NCI-H510A (cell line): ENCODE measurements at regions not wholly inside any gene's neighbourhood (a gene's known extent, or its start where the extent isn't known, plus 50 kb on each side); places are given as distances from the start of the nearest gene placed in this dataset.

Experiments used
- DNase-seq: peaks from one replicate; lab custom pipeline; 2025; lab: John Stamatoyannopoulos, UW

GRCh38 chr12:92462527-92462926, 240.3 kb upstream of the PLEKHG7 start:
- DNase-seq = no peak

- DNase-seq = no peak
Observed at GRCh38 chr12:92462049-92462448, 240.7 kb upstream of the PLEKHG7 start.

GRCh38 chr12:92459850-92460249, 242.9 kb upstream of the PLEKHG7 start:
- no peak for DNase-seq

- DNase-seq = no peak
Observed at GRCh38 chr12:92458996-92459395, 243.8 kb upstream of the PLEKHG7 start.

GRCh38 chr12:92457458-92458180, 245.2 kb upstream of the PLEKHG7 start:
- DNase-seq = no peak

GRCh38 chr12:92452763-92453162, 250.0 kb upstream of the PLEKHG7 start:
- DNase-seq = no peak

GRCh38 chr12:92446083-92446460, 256.7 kb upstream of the PLEKHG7 start:
- DNase-seq = no peak

GRCh38 chr12:92445253-92446082, 257.3 kb upstream of the PLEKHG7 start:
- no peak for DNase-seq

GRCh38 chr12:92444763-92445162, 258.0 kb upstream of the PLEKHG7 start:
- DNase-seq = no peak

GRCh38 chr12:92442782-92443181, 260.0 kb upstream of the PLEKHG7 start:
- no peak for DNase-seq

GRCh38 chr12:92440072-92440471, 262.7 kb upstream of the PLEKHG7 start:
- DNase-seq = no peak

GRCh38 chr12:92439420-92439805, 263.4 kb upstream of the PLEKHG7 start:
- DNase-seq = no peak

- DNase-seq = no peak
Observed at GRCh38 chr12:92438641-92439419, 264.0 kb upstream of the PLEKHG7 start.

GRCh38 chr12:92437452-92437851, 265.3 kb upstream of the PLEKHG7 start:
- DNase-seq = no peak

GRCh38 chr12:92436856-92437255, 265.9 kb upstream of the PLEKHG7 start:
- DNase-seq = no peak

- no peak for DNase-seq
Observed at GRCh38 chr12:92434607-92435025, 268.2 kb upstream of the PLEKHG7 start.

GRCh38 chr12:92432724-92433441, 269.9 kb upstream of the PLEKHG7 start:
- no peak for DNase-seq

GRCh38 chr12:92431146-92431545, 271.6 kb upstream of the PLEKHG7 start:
- DNase-seq = no peak

GRCh38 chr12:92426332-92426731, 276.5 kb upstream of the PLEKHG7 start:
- DNase-seq = no peak

GRCh38 chr12:92425165-92425564, 277.6 kb upstream of the PLEKHG7 start:
- DNase-seq = no peak

GRCh38 chr12:92424338-92424737, 278.5 kb upstream of the PLEKHG7 start:
- no peak for DNase-seq

GRCh38 chr12:92421701-92422100, 276.1 kb upstream of the BTG1 start:
- no peak for DNase-seq
